Cerebellar nuclear complex (tissue), 1 donor: ENCODE measurements at regions not wholly inside any gene's neighbourhood (a gene's known extent, or its start where the extent isn't known, plus 50 kb on each side); places are given as distances from the start of the nearest gene placed in this dataset.

Experiments used
- DNase-seq, 2 experiments: peaks; one replicate each; lab custom pipeline; 2025; lab: John Stamatoyannopoulos, UW

DNA sequence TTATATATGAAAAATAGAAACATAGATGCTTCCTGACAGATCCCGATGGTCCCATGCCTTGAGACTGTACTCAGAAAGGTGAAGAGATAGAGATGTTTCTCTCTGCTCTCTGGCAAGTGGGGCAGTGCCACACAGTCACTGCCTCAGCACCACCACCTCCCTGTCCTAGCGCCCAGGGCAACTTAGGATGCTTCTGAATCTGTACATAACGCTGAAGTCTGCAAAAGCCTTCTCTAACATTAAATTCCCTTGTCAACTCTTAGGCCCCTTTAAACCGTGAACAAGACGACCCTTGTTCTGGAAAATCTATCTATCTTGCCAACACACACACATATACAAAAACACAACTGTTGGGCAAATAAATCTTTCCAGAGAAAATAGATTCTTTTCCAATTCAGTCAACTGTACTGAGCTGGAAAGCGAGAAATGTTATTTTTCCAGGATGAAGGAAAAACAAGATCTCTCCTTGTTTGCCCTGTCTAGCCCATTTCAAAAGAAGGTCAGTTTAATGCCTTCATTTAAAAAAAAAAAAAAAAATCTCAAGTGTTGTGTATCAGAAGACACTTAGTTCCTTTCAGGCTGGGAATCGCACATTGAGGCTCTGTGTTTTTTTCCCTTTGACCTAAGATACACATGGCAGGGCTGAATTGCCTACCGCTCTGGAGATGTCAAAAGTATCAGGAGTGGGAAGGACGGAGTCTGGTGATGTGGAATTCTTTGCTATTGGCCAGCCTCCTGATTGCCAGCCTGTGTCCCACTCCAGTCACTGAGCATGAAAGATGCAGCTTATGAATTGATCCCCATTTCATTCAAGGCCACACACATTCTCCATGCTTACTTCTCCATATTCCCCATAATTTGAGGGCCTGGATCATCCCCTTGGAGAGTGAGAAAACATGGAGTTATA is 241.4 kb downstream of the LACC1 start:
- DNase-seq: no peak

DNA sequence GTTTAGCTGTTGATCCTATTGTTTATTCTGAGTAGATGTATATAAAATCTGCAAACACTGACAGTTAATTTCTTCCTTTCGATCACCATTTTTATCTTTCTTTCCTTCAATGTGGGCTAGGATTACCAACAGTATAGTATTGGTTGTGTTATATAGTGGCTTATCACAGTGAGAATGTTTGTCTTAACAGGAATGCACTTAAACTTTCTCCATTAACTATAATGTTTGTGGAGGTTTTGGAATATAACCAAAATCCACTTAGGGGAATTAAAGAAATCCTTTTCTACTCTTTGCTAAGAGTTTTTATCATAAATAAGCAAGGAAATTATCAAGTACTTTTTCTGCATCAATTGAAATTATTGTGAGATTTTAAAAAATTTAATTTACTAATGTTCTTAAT is 244.6 kb downstream of the LACC1 start:
- no peak for DNase-seq

DNA sequence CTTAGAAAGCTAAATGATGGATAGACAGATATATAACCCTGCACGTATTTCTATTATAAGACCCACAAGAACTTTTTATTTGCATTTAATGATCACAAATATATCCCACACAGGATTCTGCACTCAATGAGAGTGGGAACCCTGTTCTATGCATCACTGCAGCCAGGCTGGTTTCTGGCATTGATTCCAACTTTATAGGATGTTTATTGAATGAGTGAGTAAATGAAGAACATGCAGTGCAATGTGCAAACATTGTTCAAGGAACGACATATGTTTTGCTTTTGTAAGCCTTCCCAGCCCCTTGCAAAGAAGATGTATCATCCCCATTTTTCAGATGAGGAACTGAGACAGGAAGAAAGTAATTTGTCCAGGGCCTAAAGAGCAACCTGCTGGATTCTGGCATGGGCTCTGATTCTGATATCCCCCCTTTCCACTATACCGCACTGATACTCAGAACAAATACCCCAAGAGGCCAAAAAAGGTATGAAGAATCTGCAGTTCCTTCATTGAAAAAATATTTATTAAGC is 246.3 kb downstream of the LACC1 start:
- DNase-seq: no peak

DNA sequence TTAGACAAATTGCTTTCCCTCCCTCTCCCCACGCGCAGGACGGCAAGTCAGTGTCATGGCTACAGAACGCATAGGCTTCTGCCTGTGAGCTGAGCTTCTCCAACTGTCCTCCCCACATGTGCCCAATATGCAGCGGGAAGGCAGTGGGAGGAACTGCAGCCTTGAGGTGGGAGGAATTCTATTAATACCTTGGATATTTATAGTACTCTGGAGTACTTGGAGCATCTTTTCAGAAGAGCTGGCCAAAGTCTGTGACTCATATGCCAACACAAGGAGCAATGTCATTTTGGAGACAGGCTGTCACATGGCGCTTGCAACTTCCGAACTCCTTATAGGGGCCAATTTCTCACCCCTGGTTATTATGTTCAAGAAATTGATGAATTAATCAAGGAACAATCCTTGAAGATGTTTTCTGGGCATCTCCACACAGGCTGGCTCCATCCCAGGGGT is 245.0 kb upstream of the SERP2 start:
- DNase-seq: peak; percentile 43 to 66

DNA sequence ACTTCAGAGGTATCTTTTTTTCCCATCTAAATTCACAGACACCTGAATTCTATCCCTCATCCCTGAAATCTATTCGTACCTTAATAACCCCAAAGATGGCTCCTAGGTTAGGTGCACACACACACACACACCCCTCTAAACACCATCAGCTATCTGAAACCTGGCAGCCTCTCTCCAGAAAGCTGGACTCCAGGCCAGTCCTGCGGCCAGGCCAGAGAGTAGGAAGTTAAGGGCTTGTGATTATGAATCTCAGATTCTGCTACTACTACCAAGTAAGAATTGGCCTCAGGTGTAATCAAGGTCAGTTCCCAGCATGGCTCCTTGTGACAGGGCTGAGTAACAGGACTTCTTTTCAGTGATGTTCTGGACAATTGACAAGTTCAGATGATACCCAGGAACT is 244.2 kb upstream of the SERP2 start:
- peak in 1 of 2 experiments; percentile 16 for DNase-seq

DNA sequence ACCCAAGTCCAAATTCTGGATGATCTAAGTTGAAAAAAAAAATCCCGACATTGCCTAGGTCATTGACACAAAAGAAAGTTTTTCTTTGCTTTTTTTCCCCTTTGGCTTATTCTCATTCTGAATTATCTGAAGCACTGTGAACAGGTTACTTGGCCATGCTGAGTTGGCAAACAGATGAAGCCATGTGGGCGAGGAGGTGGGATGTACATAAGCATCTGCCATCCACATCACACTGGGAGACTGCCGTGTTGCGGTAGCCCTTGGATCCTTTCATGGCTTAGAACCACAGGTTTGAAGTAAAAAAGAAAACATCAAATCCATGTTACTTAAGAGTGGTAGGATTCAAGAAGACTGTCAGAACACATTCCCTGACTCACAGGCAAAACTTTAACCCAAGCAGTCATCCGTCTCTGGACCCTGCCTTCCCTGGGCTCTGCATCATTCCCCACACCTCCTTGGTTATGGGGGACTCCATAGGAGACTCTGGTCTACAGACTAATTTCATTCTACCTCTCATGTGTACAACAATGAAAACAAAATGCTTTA is 242.5 kb upstream of the SERP2 start:
- peak in 1 of 2 experiments; percentile 18 for DNase-seq

DNA sequence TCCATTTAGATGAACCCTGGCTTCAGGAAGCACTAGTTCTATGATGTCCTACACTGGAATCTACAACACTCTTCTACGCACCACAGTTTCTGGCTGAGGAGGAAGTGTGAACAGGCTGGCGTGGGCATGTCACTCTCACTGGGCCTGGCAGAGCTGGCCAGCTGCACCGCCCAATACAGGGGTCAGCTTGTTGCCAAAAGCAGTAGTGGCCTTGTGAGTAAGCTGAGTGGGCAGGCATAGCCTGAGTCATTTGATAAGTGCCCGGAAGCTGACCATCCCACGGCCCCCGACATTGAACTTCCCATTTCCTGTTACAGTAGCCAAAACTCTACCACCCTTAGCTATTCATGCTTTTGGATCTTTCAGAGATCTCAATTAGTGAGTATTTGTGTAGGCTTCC is 240.9 kb upstream of the SERP2 start:
- DNase-seq: no peak

DNA sequence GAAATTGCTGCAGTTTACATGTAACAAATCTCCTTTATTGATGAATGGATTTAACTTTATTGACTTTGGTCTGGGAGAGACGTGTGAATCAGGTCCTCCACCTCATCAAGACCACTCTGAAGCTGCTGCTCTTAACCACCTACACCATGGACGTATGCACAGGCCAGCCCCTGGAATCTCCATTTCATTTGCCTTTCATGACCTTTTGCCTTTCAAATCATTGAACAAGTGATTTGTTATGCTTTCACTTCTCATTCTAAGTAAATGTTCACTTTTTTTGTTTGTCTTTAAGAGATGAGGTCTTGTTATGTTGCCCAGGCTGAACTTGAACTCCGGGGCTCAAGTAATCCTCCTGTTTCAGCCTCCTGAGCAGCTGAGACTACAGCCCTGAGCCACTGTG is 240.0 kb upstream of the SERP2 start:
- DNase-seq: no peak

DNA sequence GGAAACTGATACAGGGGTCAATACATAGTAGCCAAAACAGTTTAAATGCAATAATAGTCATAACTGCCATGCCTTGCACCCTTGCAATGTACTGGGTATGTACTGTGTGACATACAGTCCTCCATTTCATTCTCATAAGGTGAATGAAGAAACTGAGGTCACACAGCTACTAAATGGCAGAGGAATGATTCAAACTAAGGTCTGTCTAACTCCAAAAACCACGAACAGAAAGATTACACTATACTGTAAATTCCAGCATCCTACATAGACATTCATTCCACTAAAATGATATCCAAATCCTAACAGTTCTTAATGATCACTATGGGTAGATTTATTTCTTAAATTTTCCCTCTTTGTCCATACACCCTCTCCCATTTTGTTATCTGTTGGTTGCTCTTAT is 238.1 kb upstream of the SERP2 start:
- no peak for DNase-seq

DNA sequence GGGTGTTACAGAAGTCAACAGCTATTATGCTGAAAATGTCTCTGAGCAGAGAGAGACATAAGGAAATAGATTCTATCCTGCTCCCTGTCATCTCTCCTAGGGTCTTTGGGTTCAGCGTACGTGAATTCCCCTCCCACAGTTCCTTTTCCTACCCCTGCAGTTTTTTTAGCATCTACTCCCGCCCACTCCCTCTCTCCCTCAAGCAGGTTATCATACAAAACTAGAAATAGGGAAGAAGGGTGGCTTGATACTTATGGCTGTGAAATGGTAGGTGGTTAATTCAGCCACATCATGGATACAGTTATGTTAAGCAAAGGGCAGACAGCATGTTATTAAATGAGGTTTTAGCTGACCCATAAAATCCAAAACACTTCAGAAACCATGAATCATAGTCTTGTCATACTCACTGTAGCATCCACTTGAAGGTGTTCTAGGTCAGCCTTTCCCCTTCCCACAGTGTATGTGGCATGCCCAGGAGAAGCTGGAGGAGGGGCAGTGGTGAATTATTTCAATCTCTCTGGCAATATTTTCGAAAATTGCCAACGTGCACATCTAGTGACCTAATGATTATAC is 236.8 kb upstream of the SERP2 start:
- DNase-seq: no peak

DNA sequence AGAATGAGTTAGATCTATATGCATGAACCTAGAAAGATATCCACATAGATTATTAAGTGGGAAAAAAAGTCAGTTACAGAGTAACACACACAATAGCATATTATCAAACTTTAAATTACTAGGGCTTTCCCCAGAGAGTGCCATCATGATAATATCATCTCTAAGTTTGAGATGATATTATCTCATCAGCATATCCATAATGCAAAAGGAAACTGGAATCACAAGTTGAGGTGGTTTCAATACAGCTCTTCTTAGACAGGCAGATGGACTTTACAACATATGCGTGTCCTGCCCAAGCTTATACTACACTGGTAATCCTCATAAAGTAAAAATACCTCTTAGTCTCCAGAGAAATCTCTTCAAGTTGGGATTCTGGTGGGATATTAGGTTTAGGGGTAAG is 236.2 kb upstream of the SERP2 start:
- DNase-seq: no peak

DNA sequence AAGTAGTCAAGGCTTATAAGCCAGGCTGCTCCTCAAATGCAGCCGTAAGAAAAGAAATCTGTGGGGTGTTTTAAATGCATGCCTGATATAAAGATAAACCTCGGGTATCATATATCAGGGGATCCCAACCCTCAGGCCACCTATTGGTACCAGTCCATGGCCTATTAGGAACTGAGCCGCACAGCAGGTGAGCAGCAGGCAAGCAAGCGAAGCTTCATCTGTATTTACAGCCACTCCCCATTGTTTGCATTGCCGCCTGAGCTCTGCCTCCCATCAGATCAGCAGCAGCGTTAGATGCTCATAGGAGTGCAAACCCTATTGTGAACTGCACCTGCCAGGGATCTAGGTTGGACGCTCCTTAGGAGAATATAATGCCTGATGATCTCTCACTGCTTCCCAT is 233.5 kb upstream of the SERP2 start:
- no peak for DNase-seq

DNA sequence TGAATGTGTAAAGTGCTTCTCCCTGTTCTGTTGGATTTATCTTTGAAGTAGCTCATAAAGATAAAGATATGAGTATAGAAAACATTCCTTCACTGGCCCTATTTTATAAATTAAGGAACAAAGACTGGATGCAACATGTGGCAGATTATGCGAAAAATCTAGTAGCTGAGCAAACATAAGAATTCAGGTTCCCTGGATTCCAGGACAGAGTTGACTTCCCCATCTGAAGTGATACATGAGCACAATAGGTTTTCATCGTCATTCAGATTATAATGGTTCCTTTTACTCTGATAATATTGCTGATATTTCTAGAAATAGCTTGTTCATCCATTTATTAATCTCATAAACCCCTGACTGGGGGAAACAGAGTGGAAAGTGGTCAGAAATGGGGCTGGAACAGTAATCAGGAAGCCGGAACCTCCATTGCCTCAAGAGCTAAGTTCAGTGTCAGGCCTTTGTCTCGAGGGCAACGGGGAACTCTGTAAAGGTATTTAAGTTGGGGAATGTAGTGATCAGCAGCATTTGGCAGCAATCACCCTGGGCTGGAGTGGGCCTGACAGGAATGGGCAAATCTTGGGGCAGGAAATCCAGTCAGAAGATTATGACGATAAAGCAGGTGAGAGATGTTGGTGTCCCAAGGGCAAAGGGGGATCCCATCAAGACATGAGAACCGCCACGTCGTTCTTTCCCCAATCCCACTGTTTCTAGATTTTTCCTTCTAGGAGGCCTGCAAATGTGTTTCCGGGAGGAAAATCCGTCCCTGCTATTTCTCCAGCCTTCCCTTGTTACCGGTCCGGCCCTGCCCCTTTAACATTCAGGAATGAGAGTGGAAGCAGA is 232.5 kb upstream of the SERP2 start:
- no peak for DNase-seq

DNA sequence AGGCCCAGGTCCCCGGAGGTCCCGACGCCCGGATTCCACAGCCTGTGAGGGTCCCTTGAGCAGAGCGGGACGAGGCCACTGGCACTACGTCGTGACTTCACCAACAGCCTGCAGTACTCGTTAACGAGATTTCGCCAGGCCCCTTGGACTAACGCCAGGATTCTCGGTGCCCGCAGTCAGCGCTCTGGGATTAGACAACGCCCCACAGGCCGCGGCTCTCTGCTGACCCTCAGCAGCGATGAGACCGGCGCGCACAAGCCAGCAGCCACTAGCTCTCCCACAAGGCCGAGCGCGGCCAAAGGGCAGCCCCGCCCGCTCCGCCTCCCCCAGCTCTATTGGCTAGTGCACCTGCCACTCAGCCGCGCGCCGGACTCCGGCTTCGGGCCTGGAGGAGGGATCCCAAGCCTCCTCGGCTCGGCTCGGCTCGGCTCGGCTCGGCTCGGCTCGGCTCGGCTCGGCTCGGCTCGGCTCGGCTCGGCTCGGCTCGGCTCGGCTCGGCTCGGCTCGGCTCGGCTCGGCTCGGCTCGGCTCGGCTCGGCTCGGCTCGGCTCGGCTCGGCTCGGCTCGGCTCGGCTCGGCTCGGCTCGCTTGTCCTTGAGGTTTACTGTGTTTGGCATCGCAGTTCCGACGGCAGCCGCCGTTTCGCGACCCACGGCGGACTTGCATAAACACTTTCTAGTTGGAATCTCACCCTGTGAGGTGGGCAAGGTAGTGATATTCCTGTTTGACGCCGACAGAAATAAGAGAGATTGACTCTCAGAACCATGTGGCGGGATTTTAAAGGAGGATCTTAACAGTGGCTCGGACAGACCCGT is 231.7 kb upstream of the SERP2 start:
- DNase-seq: peak; percentile 76 to 80

DNA sequence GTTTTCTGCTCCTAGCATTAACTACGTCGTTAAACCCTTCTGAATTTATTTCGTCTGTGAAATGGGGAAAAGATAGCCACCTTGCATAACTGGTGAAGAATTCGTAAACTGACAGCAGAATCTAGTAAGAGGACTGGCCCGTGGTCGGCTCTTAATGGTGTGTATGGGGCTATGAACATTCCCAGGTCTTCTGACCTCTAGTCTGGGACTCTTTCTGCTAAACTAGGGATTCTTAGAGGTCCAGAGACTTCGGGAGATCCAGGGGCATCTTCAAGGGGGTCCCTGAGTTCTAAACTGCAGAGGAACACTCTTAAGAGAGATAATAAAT is 231.1 kb upstream of the SERP2 start:
- no peak for DNase-seq

DNA sequence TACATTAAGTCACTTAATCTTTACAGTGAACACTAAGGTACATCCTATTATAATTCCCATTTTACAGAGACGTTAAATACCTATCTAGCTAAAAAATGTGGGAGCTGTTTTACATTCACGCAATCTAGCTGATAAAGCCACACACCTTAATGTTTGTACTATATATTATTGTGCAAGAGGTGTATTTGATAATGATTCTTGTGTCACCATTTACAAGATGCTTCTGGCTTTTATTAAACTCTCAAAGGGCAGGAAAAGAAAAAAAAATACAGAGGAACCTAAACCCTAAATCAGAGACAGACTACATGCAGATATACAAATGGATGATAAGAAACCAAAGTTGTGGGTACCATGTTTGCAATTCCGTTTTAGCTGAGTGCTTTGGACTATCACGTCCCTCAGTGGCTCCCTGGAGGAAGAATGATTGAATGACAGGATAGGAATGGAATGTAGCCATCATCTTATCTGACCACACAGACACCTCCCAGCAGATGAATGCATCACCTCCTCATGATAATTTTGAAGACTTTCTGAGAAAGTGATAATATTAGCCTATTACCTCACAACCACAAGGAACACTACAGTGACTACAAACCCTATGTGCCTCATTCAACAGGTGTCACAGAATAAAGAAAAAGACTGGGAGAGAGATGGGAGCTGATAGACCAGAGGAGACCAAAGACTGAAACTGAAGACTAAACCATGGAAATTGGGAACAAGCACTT is 230.5 kb upstream of the SERP2 start:
- DNase-seq: no peak

DNA sequence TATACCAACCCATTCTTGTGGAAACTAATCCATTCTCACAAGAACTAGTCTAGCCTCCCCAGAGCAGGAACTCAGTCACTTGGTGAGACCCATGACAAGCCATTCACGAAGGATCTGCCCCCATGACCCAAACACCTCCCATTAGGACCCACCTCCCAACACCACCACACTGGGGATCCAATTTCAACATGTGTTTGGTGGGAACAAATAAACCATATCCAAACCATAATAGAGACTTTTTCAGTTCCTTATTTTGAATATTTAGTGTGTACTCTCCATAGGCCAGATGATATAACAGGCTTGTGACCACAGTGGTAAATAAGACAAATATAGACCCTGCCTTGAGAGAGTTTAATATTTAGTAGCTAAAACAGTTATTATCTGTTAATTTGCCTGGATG is 227.5 kb upstream of the SERP2 start:
- DNase-seq: no peak

DNA sequence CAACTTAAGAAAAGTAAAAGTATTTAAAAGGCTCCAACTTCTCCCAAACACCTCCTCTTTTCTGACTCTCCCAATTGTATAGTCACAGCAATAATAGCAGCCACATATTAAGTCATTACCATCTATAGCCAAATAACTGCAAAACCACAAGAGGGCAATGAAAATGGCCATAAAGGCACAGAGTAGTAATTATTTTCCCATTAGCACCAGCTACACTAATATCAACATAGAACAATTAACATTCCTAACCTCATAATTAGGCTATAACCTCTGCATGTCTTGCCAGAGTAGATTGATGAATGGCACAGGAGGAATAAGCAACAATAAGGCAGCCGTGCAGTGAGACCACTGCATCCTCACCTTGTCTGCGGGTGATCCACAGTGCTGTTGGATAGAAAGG is 226.4 kb upstream of the SERP2 start:
- DNase-seq: no peak

DNA sequence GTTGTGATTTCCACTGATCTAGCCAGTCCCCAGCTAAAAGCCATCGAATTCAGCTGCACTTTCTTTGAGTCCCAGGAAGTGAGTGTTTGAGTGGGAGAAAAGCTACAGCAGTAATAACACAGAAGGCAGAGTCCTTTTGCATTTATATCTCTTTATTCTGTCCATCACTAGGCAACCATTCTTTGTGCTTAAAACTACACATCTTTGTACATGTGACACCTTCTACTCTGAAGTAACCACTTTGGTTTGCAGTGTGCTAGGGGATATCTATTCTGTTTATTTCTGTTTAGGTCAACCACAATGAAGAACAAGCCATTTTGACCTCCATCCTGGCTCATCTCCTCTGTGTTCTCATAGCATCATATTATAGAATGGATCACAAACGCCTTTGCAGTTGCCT is 226.0 kb upstream of the SERP2 start:
- no peak for DNase-seq

DNA sequence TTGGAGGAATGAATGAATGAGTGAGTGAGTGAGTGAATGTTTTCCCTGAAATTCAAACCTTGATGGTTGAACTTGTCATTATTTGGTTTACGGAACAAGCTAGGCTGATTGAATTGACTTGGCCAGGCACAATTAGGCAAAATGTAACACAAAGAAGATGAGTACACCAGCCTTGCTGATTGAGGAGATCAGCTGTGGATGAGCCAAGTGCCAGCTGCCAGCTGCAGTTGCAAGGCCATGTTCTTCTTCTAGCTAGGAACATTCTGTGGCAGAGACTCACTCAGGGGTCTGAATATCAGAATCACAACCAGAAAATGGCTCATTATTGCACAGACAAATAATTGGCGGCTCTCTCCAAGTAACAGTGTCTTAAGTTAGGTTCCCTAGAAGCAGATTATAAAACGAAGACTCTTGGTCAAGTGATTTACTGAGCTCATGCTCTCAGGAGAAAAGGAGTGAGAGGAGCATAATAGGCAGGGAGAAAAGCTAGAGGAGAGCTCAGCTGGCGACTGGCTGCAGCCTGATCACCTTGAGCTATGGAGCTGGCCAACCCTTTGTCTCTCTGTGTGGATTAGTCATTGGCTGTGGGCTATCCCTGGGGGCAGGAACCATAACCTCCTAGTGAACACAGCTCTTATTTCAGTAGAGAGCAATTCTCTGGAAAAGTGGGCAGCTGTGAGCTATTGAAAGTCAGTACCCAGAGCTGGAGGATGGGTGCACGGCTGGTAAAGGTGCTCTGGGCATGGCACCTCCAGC is 225.3 kb upstream of the SERP2 start:
- no peak for DNase-seq
